ENCODE measurements at regions not wholly inside any gene's neighbourhood (a gene's known extent, or its start where the extent isn't known, plus 50 kb on each side); places are given as distances from the start of the nearest gene placed in this dataset.

DNA sequence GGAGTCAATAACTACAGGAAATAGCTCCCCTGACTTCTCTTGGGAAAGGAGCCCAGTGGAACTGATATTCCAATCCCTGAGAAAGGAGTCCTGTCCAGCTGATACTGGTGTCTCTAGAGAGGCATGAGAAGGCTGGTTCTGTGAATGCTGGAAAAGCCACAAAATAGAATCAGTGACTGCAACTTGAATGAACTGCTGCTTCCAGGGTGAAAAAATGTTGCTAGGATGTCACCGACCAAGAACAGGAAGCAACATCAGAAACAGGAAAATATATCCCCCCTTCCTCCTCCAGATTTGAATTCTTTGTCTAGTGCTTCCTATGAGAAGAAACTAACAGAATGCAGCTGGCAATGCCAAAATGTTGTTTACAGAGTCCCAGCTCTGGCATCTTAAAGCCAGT, 269.3 kb upstream of the LYPLAL1 start:
- no peaks in the 10 kb centered on the region for H3K36me3 ChIP-seq (replicated peaks in 1 of 2; ENCODE audit: control insufficient read depth in 2 of 2, insufficient read depth in 2 of 2, low read length in 2 of 2)
- no peak overlapping the region for H2BK12ac ChIP-seq (ENCODE audit: low read length)
- H3K79me1 ChIP-seq (ENCODE audit: low read depth, low read length) = no peaks in the 10 kb centered on the region
- H2AK5ac ChIP-seq (ENCODE audit: low read depth, low read length) = no peak overlapping the region
- no peak overlapping the region for H3K27ac ChIP-seq (replicated peaks; ENCODE audit: low read length)
- no peak overlapping the region for H2BK15ac ChIP-seq (ENCODE audit: low read length)
- H3K4me1 ChIP-seq (ENCODE audit: control insufficient read depth in 2 of 2, insufficient read depth in 1 of 2, low read depth in 1 of 2, low read length in 2 of 2) = peaks cover 0 to 5% of the 10 kb centered on the region in 2 donors
- H3K18ac ChIP-seq (ENCODE audit: low read length) = no peak overlapping the region
- H2BK5ac ChIP-seq (ENCODE audit: low read length) = no peak overlapping the region
- H3K4me2 ChIP-seq (ENCODE audit: insufficient read depth, low read length, poor library complexity, severe bottlenecking) = no peak overlapping the region
- no peak overlapping the region for H3K9ac ChIP-seq (ENCODE audit: low read depth, low read length, poor library complexity)
- no peaks in the 10 kb centered on the region for H3K27me3 ChIP-seq (ENCODE audit: control insufficient read depth in 3 of 3, insufficient read depth in 3 of 3, low read depth in 1 of 3, low read length in 3 of 3)
- no peak overlapping the region for H3K4ac ChIP-seq (ENCODE audit: low read length)
- no CpG with 5 or more reads among the region's 1 CpG for WGBS, 2 donors (ENCODE audit: extremely low coverage in 2 of 2, insufficient read length in 2 of 2, insufficient replicate concordance in 1 of 2)
- H3K4me3 ChIP-seq (ENCODE audit: low read length in 2 of 2) = no peak overlapping the region
- no peak overlapping the region for H3K14ac ChIP-seq (ENCODE audit: low read length)
- H3K23ac ChIP-seq (ENCODE audit: low read depth, low read length, poor library complexity) = no peak overlapping the region
- no peak overlapping the region for H2BK120ac ChIP-seq (ENCODE audit: low read depth, low read length)
- H4K91ac ChIP-seq (ENCODE audit: low read depth, low read length, poor library complexity) = no peak overlapping the region
- no peak for DNase-seq (ENCODE audit: low spot score)
- H4K8ac ChIP-seq (ENCODE audit: low read depth, low read length) = no peak overlapping the region
- no peaks in the 10 kb centered on the region for H3K9me3 ChIP-seq (replicated peaks in 1 of 2; ENCODE audit: control insufficient read depth in 2 of 2, insufficient read depth in 1 of 2, low read depth in 1 of 2, low read length in 2 of 2)
- H2AFZ ChIP-seq (ENCODE audit: low read length) = peak overlapping the region; percentile 35

DNA sequence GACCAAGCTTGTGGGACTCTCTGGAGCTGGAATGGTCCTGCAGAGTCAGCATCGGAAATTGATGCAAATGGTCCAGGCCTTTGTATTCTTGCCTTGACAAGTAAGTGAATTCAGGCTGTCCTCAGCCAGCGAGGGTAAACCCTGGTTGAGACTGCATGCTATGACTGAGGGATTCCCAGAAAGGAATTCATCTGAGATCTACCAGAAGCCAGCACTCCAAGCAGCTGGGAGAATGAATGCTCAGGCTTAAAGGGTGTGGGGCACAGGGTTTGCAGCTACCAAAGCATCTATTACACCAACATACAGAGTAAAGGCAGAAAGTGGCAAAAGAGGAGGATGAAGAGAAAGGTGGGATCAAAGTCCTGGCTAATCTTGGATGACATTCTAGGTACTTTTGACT, 257.0 kb upstream of the LYPLAL1 start:
- no peak overlapping the region for H2BK120ac ChIP-seq (ENCODE audit: low read depth, low read length)
- no peak overlapping the region for H2BK5ac ChIP-seq (ENCODE audit: low read length)
- no peak overlapping the region for H4K8ac ChIP-seq (ENCODE audit: low read depth, low read length)
- H3K27me3 ChIP-seq (ENCODE audit: control insufficient read depth in 3 of 3, insufficient read depth in 3 of 3, low read depth in 1 of 3, low read length in 3 of 3) = no peaks in the 10 kb centered on the region
- no peak overlapping the region for H3K23ac ChIP-seq (ENCODE audit: low read depth, low read length, poor library complexity)
- no peak overlapping the region for H3K27ac ChIP-seq (replicated peaks; ENCODE audit: low read length)
- WGBS, 2 donors (ENCODE audit: extremely low coverage in 2 of 2, insufficient read length in 2 of 2, insufficient replicate concordance in 1 of 2) = no CpG with 5 or more reads among the region's 2 CpGs
- H3K4me2 ChIP-seq (ENCODE audit: insufficient read depth, low read length, poor library complexity, severe bottlenecking) = no peak overlapping the region
- no peak overlapping the region for H3K9ac ChIP-seq (ENCODE audit: low read depth, low read length, poor library complexity)
- no peaks in the 10 kb centered on the region for H3K9me3 ChIP-seq (replicated peaks in 1 of 2; ENCODE audit: control insufficient read depth in 2 of 2, insufficient read depth in 1 of 2, low read depth in 1 of 2, low read length in 2 of 2)
- no peak overlapping the region for H4K91ac ChIP-seq (ENCODE audit: low read depth, low read length, poor library complexity)
- H3K14ac ChIP-seq (ENCODE audit: low read length) = no peak overlapping the region
- H3K4me1 ChIP-seq (ENCODE audit: control insufficient read depth in 2 of 2, insufficient read depth in 1 of 2, low read depth in 1 of 2, low read length in 2 of 2) = no peaks in the 10 kb centered on the region
- H2AK5ac ChIP-seq (ENCODE audit: low read depth, low read length) = no peak overlapping the region
- H3K4me3 ChIP-seq (ENCODE audit: low read length in 2 of 2) = no peak overlapping the region
- H3K18ac ChIP-seq (ENCODE audit: low read length) = no peak overlapping the region
- peak overlapping the region; percentile 40 for H2AFZ ChIP-seq (ENCODE audit: low read length)
- H2BK15ac ChIP-seq (ENCODE audit: low read length) = no peak overlapping the region
- H3K79me1 ChIP-seq (ENCODE audit: low read depth, low read length) = no peaks in the 10 kb centered on the region
- DNase-seq (ENCODE audit: low spot score) = no peak
- H3K36me3 ChIP-seq (replicated peaks in 1 of 2; ENCODE audit: control insufficient read depth in 2 of 2, insufficient read depth in 2 of 2, low read length in 2 of 2) = no peaks in the 10 kb centered on the region
- H2BK12ac ChIP-seq (ENCODE audit: low read length) = no peak overlapping the region
- no peak overlapping the region for H3K4ac ChIP-seq (ENCODE audit: low read length)

DNA sequence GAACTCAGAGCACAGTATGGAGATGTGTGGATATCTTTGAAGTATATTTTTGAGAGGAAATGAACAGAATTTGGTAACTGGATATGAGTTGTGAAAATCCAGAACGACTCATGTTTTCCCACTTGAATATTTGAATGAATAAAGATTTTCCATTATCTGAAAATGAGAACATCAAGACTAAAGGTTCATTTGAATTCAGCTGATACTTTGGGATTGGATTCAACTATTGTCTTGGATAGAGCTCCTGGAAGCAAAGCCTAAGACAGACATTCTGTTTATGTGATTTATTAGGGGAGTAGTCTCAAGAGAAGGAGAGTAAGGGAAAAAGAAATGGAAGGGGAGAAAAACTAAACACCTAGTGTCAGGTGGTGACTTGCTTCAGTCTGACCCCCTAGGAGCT, 256.0 kb upstream of the LYPLAL1 start:
- H2BK5ac ChIP-seq (ENCODE audit: low read length) = no peak overlapping the region
- no CpG with 5 or more reads among the region's 1 CpG for WGBS, 2 donors (ENCODE audit: extremely low coverage in 2 of 2, insufficient read length in 2 of 2, insufficient replicate concordance in 1 of 2)

GRCh38 chr1:218925777-218926176, 247.9 kb upstream of the LYPLAL1 start:
- Histone ChIP-seq H2BK15ac (ENCODE audit: low read length) (no peak overlapping the region), H3K4me2 (ENCODE audit: insufficient read depth, low read length, poor library complexity, severe bottlenecking) (no peak overlapping the region), H2BK12ac (ENCODE audit: low read length) (no peak overlapping the region), H3K4me3 (ENCODE audit: low read length in 2 of 2) (no peak overlapping the region), H3K14ac (ENCODE audit: low read length) (no peak overlapping the region), H3K9ac (ENCODE audit: low read depth, low read length, poor library complexity) (no peak overlapping the region), H3K23ac (ENCODE audit: low read depth, low read length, poor library complexity) (no peak overlapping the region), H3K9me3 (replicated peaks in 1 of 2; ENCODE audit: control insufficient read depth in 2 of 2, insufficient read depth in 1 of 2, low read depth in 1 of 2, low read length in 2 of 2) (no peaks in the 10 kb centered on the region), H3K18ac (ENCODE audit: low read length) (no peak overlapping the region), H2BK120ac (ENCODE audit: low read depth, low read length) (no peak overlapping the region), H3K27ac (replicated peaks; ENCODE audit: low read length) (no peak overlapping the region), H3K36me3 (replicated peaks in 1 of 2; ENCODE audit: control insufficient read depth in 2 of 2, insufficient read depth in 2 of 2, low read length in 2 of 2) (no peaks in the 10 kb centered on the region), H3K79me1 (ENCODE audit: low read depth, low read length) (no peaks in the 10 kb centered on the region), H3K4ac (ENCODE audit: low read length) (no peak overlapping the region), H2BK5ac (ENCODE audit: low read length) (no peak overlapping the region), H2AFZ (ENCODE audit: low read length) (peak overlapping the region; percentile 5), H2AK5ac (ENCODE audit: low read depth, low read length) (no peak overlapping the region), H4K8ac (ENCODE audit: low read depth, low read length) (no peak overlapping the region), H4K91ac (ENCODE audit: low read depth, low read length, poor library complexity) (no peak overlapping the region), H3K27me3 (ENCODE audit: control insufficient read depth in 3 of 3, insufficient read depth in 3 of 3, low read depth in 1 of 3, low read length in 3 of 3) (no peaks in the 10 kb centered on the region), H3K4me1 (ENCODE audit: control insufficient read depth in 2 of 2, insufficient read depth in 1 of 2, low read depth in 1 of 2, low read length in 2 of 2) (peaks cover 2 to 14% of the 10 kb centered on the region in 2 donors)
- no CpG with 5 or more reads among the region's 2 CpGs for WGBS, 2 donors (ENCODE audit: extremely low coverage in 2 of 2, insufficient read length in 2 of 2, insufficient replicate concordance in 1 of 2)
- DNase-seq (ENCODE audit: low spot score) = peak; percentile 43

More for the DNA sequence above, 256.0 kb upstream of the LYPLAL1 start:
- Histone ChIP-seq H3K23ac (ENCODE audit: low read depth, low read length, poor library complexity) (no peak overlapping the region), H4K91ac (ENCODE audit: low read depth, low read length, poor library complexity) (no peak overlapping the region), H2BK120ac (ENCODE audit: low read depth, low read length) (no peak overlapping the region), H3K18ac (ENCODE audit: low read length) (no peak overlapping the region), H2BK15ac (ENCODE audit: low read length) (no peak overlapping the region), H3K14ac (ENCODE audit: low read length) (no peak overlapping the region), H3K27ac (replicated peaks; ENCODE audit: low read length) (no peak overlapping the region), H3K79me1 (ENCODE audit: low read depth, low read length) (no peaks in the 10 kb centered on the region), H4K8ac (ENCODE audit: low read depth, low read length) (no peak overlapping the region), H3K4me1 (ENCODE audit: control insufficient read depth in 2 of 2, insufficient read depth in 1 of 2, low read depth in 1 of 2, low read length in 2 of 2) (no peaks in the 10 kb centered on the region), H3K4me3 (ENCODE audit: low read length in 2 of 2) (no peak overlapping the region), H2AFZ (ENCODE audit: low read length) (no peak overlapping the region), H3K9ac (ENCODE audit: low read depth, low read length, poor library complexity) (no peak overlapping the region), H2AK5ac (ENCODE audit: low read depth, low read length) (no peak overlapping the region), H2BK12ac (ENCODE audit: low read length) (no peak overlapping the region), H3K4ac (ENCODE audit: low read length) (no peak overlapping the region), H3K4me2 (ENCODE audit: insufficient read depth, low read length, poor library complexity, severe bottlenecking) (no peak overlapping the region), H3K36me3 (replicated peaks in 1 of 2; ENCODE audit: control insufficient read depth in 2 of 2, insufficient read depth in 2 of 2, low read length in 2 of 2) (no peaks in the 10 kb centered on the region), H3K9me3 (replicated peaks in 1 of 2; ENCODE audit: control insufficient read depth in 2 of 2, insufficient read depth in 1 of 2, low read depth in 1 of 2, low read length in 2 of 2) (no peaks in the 10 kb centered on the region), H3K27me3 (ENCODE audit: control insufficient read depth in 3 of 3, insufficient read depth in 3 of 3, low read depth in 1 of 3, low read length in 3 of 3) (no peaks in the 10 kb centered on the region)
- DNase-seq (ENCODE audit: low spot score) = no peak
